ENCODE measurements at regions not wholly inside any gene's neighbourhood (a gene's known extent, or its start where the extent isn't known, plus 50 kb on each side); places are given as distances from the start of the nearest gene placed in this dataset.

DNA sequence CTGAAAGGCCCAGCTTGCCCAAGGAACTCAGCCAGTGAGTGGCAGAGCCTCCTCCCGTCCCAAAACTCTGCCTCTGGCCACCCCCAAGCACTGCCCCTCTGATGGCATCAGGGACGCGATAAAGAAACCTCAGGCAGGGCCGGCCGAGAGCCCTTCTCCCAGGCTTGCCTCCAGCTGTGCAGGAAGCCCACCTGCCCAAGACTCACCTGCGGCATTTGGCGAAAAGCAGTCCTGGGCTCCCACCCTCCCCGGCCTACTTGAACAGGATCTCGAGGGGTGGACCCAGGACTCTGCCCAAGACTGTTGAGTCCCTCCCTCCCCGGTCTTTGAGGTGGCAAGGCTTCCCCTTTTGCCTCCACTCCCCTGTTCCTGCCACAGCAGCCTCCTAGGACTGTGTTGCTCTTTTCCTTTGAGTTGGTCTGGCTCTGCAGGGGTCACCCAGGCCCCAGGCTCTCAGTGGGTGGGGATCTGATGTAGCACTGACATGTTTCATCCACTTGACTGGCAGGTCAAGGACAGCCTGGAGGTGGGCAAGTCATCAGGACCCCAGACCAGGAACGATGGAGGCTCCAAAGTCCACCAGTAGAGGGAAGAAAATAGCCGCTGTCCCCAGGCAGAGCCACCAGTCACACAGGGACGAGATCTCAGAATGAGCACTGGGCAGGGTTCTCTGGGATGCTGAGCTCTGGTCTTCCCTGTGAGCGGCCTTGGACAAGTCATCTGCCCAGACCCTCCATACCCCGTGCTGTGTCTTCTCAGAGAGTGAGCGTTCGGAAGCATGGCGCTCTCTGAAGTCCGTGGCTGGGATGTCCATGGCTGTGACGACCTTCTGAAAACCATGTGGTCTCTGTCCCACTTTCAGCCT, 111.0 kb upstream of the TNRC6C start:
- DNase-seq = no peak

- no peak for DNase-seq
These were observed 110.2 kb upstream of the TNRC6C start for GRCh38 chr17:77848257-77848656.

- no peak for DNase-seq
These were observed 109.3 kb upstream of the TNRC6C start for GRCh38 chr17:77849239-77849638.

GRCh38 chr17:77851921-77852320, 106.6 kb upstream of the TNRC6C start:
- no peak for DNase-seq

GRCh38 chr17:77852731-77853130, 105.8 kb upstream of the TNRC6C start:
- DNase-seq = no peak

DNA sequence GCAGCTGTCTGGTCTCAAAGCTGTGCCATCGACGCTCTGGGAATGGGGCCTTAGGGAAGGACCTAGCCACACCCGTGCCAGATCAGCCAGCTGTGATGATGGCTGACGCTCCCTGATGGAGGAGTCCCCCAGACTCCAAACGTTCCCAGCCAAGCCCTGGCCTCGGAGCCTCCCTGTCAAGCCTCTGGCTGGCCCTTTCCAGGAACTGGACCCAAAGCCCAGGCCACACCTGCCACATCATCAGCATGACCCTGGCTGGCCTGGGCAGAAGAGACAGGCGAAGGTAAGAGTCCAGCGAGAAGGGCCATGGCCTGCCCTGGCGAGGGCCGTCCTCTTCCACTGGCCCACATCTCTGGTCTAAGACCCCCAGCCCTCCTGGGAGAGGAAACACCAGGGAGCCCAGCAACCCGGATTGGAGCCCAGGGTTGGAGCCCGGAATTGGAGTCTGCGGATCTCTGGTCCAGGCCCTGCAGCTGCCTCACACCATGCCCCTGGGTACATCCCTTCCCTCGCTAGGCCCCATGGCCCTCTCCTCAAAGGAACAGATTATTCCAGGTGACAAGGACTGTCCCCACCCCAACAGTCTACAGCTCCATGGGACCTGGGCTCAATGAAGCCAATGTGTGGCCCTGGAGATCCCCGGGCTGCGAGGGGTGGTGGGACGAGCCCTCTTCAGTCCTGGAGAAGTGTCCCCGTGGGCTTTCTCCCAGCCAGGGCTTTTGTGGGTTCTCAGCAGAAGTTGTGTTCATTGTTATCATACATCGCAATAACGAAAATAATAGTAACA, 105.1 kb upstream of the TNRC6C start:
- no peak for DNase-seq

GRCh38 chr17:77854083-77854758, 104.3 kb upstream of the TNRC6C start:
- no peak for DNase-seq

- DNase-seq = no peak
These were observed 103.5 kb upstream of the TNRC6C start for GRCh38 chr17:77854759-77855745.

DNA sequence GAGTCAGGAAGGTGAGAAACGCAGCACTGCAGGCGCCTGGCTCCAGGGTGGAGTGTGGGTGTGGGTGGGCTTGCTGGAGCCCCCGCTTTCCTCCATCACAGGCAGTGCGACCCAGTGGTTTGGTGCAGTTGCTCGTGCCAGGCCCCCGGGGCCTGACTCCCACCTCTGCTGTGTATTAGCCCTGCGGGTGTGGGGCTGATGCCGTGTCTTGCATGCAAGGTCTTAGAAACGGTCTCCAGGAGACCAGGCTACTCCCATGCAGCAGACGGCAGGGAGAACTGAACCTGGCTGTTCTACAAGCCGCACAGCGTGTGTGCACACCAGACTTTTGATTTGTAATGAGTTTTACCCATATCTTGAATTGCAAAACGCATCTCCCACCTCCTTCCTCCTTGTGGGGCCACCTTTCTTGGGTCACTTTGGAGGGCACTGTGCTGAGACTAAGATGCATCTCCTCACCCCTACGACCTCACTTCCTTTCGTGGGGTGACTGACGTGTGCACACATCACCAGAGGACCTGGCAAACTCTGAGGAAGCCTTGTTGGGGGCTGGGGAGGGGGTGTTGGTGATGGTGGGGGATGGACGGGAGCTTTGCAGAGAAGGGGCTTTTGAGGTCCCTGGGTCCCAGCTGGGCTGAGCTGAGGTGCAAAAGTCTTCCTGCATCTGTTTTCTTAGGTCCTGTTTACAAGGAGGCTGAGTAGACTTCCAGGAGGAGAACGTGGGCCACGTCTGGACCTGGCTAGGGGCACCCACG, 101.8 kb upstream of the TNRC6C start:
- DNase-seq = no peak

- DNase-seq = no peak
These were observed 101.3 kb upstream of the TNRC6C start for GRCh38 chr17:77857306-77857555.

DNA sequence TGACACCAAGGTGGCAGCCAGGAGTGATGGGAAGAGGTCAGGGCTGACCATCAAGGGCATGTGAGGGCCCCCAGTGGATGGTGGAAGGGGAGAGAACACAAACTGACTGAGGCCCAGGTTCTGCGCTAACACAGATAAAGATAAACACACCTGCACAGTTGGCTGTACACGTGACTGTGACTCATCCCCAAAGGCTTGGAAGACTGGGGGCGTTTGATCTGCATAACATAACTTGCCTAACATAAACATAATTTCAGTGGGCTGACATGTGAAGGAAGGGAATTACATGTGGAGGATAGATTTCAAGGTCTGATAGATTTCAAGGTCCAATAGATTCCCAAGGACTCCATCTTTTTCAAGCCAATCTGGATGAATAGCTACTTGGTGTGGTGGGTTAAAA, 100.9 kb upstream of the TNRC6C start:
- no peak for DNase-seq

DNA sequence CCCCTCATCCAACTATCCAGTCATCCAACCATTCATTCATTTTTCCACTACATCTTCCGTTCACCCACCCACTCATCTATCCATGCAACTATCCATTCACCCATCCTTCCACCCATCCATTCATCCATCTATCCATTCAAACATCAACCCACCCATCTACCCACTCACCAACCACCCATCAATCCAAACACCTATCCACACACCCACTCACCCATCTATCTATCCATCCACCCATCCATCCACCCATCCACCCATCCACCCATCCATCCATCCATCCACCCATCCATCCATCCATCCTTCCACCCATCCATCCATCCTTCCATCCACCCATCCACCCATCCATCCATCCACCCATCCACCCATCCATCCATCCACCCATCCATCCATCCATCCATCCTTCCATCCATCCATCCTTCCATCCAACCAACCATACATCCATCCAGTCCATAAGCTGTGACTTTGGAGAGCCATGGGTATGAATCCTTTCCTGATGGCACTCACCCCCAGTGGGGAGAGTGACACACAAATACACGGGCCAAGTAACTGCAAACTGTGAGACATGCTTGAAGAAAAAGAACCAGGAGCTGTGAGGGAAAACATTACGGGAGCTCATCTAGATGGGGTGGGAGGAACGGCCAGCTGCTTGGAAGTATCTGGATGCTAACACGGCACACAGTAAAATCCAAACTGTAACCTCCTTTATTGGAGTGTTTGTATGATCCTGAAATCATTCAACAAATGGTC, 100.0 kb upstream of the TNRC6C start:
- no peak for DNase-seq

DNA sequence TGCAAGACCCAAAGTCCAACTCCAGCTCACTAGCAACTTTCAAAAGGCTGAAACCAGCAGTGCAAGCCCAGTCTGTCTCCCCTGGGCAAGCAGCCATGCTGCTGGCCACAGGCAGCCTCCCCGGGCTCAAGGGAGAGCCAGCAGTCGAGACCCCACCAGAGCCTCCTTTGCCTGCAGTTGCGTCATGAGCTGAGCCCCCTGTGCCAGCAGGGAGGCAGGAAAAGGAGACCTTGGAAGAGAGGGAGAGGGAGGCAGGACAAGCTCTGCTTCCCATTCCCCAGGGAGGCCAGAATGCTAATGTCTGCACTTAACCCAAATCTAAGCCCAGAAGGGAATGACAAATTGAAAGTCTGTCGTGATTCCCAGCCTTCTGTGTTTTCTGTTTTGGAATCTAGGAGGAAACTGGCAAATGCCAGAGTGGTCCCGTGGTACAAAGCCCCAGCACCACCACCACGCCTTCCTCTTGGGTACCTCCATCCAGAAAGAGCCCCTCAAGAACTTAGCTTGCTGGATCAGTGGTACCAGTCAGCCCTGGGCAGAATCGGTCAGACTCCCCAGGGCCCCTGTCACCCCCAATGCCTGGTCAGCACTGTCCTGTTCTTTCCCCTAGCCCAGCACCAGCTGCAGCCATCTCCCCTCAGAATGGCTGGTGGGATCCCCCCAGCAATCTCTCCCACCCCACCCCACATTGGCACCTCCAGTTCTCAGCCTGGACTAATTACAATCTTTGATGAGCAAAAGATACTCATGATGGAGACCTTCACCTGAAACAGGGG, 99.3 kb upstream of the TNRC6C start:
- DNase-seq = no peak

GRCh38 chr17:77861133-77861695, 97.3 kb upstream of the TNRC6C start:
- DNase-seq = no peak

DNA sequence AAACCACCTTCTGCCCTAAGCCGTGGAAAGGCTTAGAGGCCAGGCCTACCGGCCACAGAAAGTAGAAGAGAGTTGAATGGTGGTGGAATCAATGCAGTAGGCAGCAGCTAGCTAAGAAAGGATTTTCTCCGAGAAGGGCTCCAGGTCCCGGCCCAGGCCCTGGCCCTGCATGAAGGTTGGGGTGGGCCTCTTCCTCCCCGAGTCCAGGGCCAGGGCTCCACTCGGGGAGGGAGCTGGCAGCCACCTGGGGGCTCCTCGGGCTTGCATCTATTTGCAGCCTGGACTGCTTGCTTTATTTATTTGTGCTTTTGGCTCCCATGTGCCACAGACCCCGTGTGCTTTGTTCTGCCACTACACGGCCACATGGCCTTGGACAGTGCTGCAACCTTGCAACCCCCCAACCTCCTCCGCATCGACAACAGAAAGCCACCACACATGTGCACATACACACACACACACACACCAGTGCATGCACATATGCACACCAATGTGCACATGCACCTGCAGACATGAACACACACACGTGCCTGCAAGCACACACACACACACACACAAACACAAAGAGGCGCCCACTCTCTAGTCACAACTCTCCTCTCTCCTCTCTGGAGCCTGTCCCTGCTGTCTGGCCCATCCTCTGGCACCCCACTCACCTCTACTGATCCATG, 96.4 kb upstream of the TNRC6C start:
- no peak for DNase-seq

- no peak for DNase-seq
These were observed 95.4 kb upstream of the TNRC6C start for GRCh38 chr17:77862890-77863813.

DNA sequence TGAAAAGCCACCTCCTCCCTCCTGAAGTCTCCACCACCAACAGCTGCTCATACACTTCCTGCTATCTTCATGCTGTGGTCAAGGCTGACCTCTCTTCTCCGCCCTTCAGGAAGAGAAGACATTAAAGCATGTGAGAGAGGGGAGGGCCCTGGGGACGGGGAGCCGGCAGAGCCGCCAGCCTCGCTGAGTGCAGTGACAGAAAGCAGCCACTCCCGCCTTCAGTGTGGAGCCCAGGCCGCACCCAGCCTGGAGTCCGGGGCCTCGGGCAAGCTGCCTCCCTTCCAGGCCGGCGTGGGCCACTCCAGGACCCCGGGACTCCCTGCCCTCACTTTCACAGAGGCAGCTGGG, 94.7 kb upstream of the TNRC6C start:
- DNase-seq = no peak

Measured in stimulated activated naive CD4-positive, alpha-beta T cell (primary cell).